ENCODE measurements at regions not wholly inside any gene's neighbourhood (a gene's known extent, or its start where the extent isn't known, plus 50 kb on each side); places are given as distances from the start of the nearest gene placed in this dataset.

- Histone ChIP-seq H3K4me1 (ENCODE audit: control insufficient read depth, insufficient read depth, low read length) (no peaks in the 10 kb centered on the region; the same call in 1 of the 2 replicates), H3K4me3 (ENCODE audit: low read length) (no peak overlapping the region), H3K27me3 (ENCODE audit: control insufficient read depth, insufficient read depth, low read length) (no peaks in the 10 kb centered on the region), H3K9me3 (ENCODE audit: control insufficient read depth, insufficient read depth, low read length) (no peaks in the 10 kb centered on the region), H3K27ac (ENCODE audit: low read length) (no peak overlapping the region), H3K36me3 (ENCODE audit: control insufficient read depth, insufficient read depth, low read length) (no peaks in the 10 kb centered on the region)
- no peak for DNase-seq (ENCODE audit: low read depth, low spot score)
- no CpG with 5 or more reads among the region's 3 CpGs for WGBS (ENCODE audit: insufficient coverage, insufficient read length)
Observed at GRCh38 chr5:68652534-68652965, 437.0 kb downstream of the PIK3R1 start.

GRCh38 chr5:68653471-68653870, 437.9 kb downstream of the PIK3R1 start:
- no peak for DNase-seq (ENCODE audit: low read depth, low spot score)
- no peak overlapping the region for H3K27ac ChIP-seq (ENCODE audit: low read length)
- H3K4me1 ChIP-seq (ENCODE audit: control insufficient read depth, insufficient read depth, low read length): no peaks in the 10 kb centered on the region; the same call in 1 of the 2 replicates
- no peaks in the 10 kb centered on the region for H3K27me3 ChIP-seq (ENCODE audit: control insufficient read depth, insufficient read depth, low read length)
- H3K4me3 ChIP-seq (ENCODE audit: low read length): no peak overlapping the region
- no peaks in the 10 kb centered on the region for H3K36me3 ChIP-seq (ENCODE audit: control insufficient read depth, insufficient read depth, low read length)
- no peaks in the 10 kb centered on the region for H3K9me3 ChIP-seq (ENCODE audit: control insufficient read depth, insufficient read depth, low read length)

- no CpG with 5 or more reads among the region's 5 CpGs for WGBS (ENCODE audit: insufficient coverage, insufficient read length)
- H3K4me3 ChIP-seq (ENCODE audit: low read length): no peak overlapping the region
- no peak overlapping the region for H3K27ac ChIP-seq (ENCODE audit: low read length)
- H3K4me1 ChIP-seq (ENCODE audit: control insufficient read depth, insufficient read depth, low read length): no peaks in the 10 kb centered on the region; the same call in 1 of the 2 replicates
- H3K36me3 ChIP-seq (ENCODE audit: control insufficient read depth, insufficient read depth, low read length): no peaks in the 10 kb centered on the region
- no peaks in the 10 kb centered on the region for H3K27me3 ChIP-seq (ENCODE audit: control insufficient read depth, insufficient read depth, low read length)
- H3K9me3 ChIP-seq (ENCODE audit: control insufficient read depth, insufficient read depth, low read length): no peaks in the 10 kb centered on the region
- no peak for DNase-seq (ENCODE audit: low read depth, low spot score)
Observed at GRCh38 chr5:68657055-68657961, 436.5 kb upstream of the SLC30A5 start.

- no CpG with 5 or more reads among the region's 4 CpGs for WGBS (ENCODE audit: insufficient coverage, insufficient read length)
- Histone ChIP-seq H3K9me3 (ENCODE audit: control insufficient read depth, insufficient read depth, low read length) (no peaks in the 10 kb centered on the region), H3K4me3 (ENCODE audit: low read length) (no peak overlapping the region), H3K27me3 (ENCODE audit: control insufficient read depth, insufficient read depth, low read length) (no peaks in the 10 kb centered on the region), H3K4me1 (ENCODE audit: control insufficient read depth, insufficient read depth, low read length) (no peaks in the 10 kb centered on the region; the same call in 1 of the 2 replicates), H3K27ac (ENCODE audit: low read length) (no peak overlapping the region), H3K36me3 (ENCODE audit: control insufficient read depth, insufficient read depth, low read length) (no peaks in the 10 kb centered on the region)
- DNase-seq (ENCODE audit: low read depth, low spot score): no peak
Observed at GRCh38 chr5:68658810-68659372, 434.9 kb upstream of the SLC30A5 start.

GRCh38 chr5:68659881-68660280, 433.9 kb upstream of the SLC30A5 start:
- Histone ChIP-seq H3K4me3 (ENCODE audit: low read length) (no peak overlapping the region), H3K9me3 (ENCODE audit: control insufficient read depth, insufficient read depth, low read length) (no peaks in the 10 kb centered on the region), H3K36me3 (ENCODE audit: control insufficient read depth, insufficient read depth, low read length) (no peaks in the 10 kb centered on the region), H3K4me1 (ENCODE audit: control insufficient read depth, insufficient read depth, low read length) (no peaks in the 10 kb centered on the region; the same call in 1 of the 2 replicates), H3K27me3 (ENCODE audit: control insufficient read depth, insufficient read depth, low read length) (no peaks in the 10 kb centered on the region), H3K27ac (ENCODE audit: low read length) (no peak overlapping the region)
- DNase-seq (ENCODE audit: low read depth, low spot score): no peak
- WGBS (ENCODE audit: insufficient coverage, insufficient read length): no CpG with 5 or more reads among the region's 3 CpGs

GRCh38 chr5:68661237-68661636, 432.6 kb upstream of the SLC30A5 start:
- Histone ChIP-seq H3K4me3 (ENCODE audit: low read length) (no peak overlapping the region), H3K27me3 (ENCODE audit: control insufficient read depth, insufficient read depth, low read length) (no peaks in the 10 kb centered on the region), H3K9me3 (ENCODE audit: control insufficient read depth, insufficient read depth, low read length) (no peaks in the 10 kb centered on the region), H3K36me3 (ENCODE audit: control insufficient read depth, insufficient read depth, low read length) (no peaks in the 10 kb centered on the region), H3K27ac (ENCODE audit: low read length) (no peak overlapping the region), H3K4me1 (ENCODE audit: control insufficient read depth, insufficient read depth, low read length) (no peaks in the 10 kb centered on the region; the same call in 1 of the 2 replicates)
- WGBS (ENCODE audit: insufficient coverage, insufficient read length): no CpG with 5 or more reads among the region's 2 CpGs
- DNase-seq (ENCODE audit: low read depth, low spot score): peak; percentile 33

- Histone ChIP-seq H3K4me3 (ENCODE audit: low read length) (no peak overlapping the region), H3K9me3 (ENCODE audit: control insufficient read depth, insufficient read depth, low read length) (no peaks in the 10 kb centered on the region), H3K4me1 (ENCODE audit: control insufficient read depth, insufficient read depth, low read length) (no peaks in the 10 kb centered on the region), H3K27ac (ENCODE audit: low read length) (no peak overlapping the region), H3K36me3 (ENCODE audit: control insufficient read depth, insufficient read depth, low read length) (no peaks in the 10 kb centered on the region), H3K27me3 (ENCODE audit: control insufficient read depth, insufficient read depth, low read length) (no peaks in the 10 kb centered on the region)
- no peak for DNase-seq (ENCODE audit: low read depth, low spot score)
Observed at GRCh38 chr5:68662804-68663307, 431.0 kb upstream of the SLC30A5 start.

GRCh38 chr5:68669864-68670575, 423.8 kb upstream of the SLC30A5 start:
- no peak for DNase-seq (ENCODE audit: low read depth, low spot score)
- no peaks in the 10 kb centered on the region for H3K27me3 ChIP-seq (ENCODE audit: control insufficient read depth, insufficient read depth, low read length)
- no CpG with 5 or more reads among the region's 8 CpGs for WGBS (ENCODE audit: insufficient coverage, insufficient read length)
- no peaks in the 10 kb centered on the region for H3K4me1 ChIP-seq (ENCODE audit: control insufficient read depth, insufficient read depth, low read length)
- no peak overlapping the region for H3K4me3 ChIP-seq (ENCODE audit: low read length)
- H3K27ac ChIP-seq (ENCODE audit: low read length): no peak overlapping the region
- no peaks in the 10 kb centered on the region for H3K36me3 ChIP-seq (ENCODE audit: control insufficient read depth, insufficient read depth, low read length)
- H3K9me3 ChIP-seq (ENCODE audit: control insufficient read depth, insufficient read depth, low read length): no peaks in the 10 kb centered on the region

- no CpG with 5 or more reads among the region's 8 CpGs for WGBS (ENCODE audit: insufficient coverage, insufficient read length)
- no peak overlapping the region for H3K4me3 ChIP-seq (ENCODE audit: low read length)
- no peak for DNase-seq (ENCODE audit: low read depth, low spot score)
- no peak overlapping the region for H3K27ac ChIP-seq (ENCODE audit: low read length)
- H3K4me1 ChIP-seq (ENCODE audit: control insufficient read depth, insufficient read depth, low read length): no peaks in the 10 kb centered on the region
- no peaks in the 10 kb centered on the region for H3K9me3 ChIP-seq (ENCODE audit: control insufficient read depth, insufficient read depth, low read length)
- H3K27me3 ChIP-seq (ENCODE audit: control insufficient read depth, insufficient read depth, low read length): no peaks in the 10 kb centered on the region
- no peaks in the 10 kb centered on the region for H3K36me3 ChIP-seq (ENCODE audit: control insufficient read depth, insufficient read depth, low read length)
Observed at GRCh38 chr5:68673106-68673822, 420.6 kb upstream of the SLC30A5 start.

- H3K9me3 ChIP-seq (ENCODE audit: control insufficient read depth, insufficient read depth, low read length): no peaks in the 10 kb centered on the region
- no peak overlapping the region for H3K4me3 ChIP-seq (ENCODE audit: low read length)
- no peak overlapping the region for H3K27ac ChIP-seq (ENCODE audit: low read length)
- no peaks in the 10 kb centered on the region for H3K36me3 ChIP-seq (ENCODE audit: control insufficient read depth, insufficient read depth, low read length)
- no peaks in the 10 kb centered on the region for H3K27me3 ChIP-seq (ENCODE audit: control insufficient read depth, insufficient read depth, low read length)
- H3K4me1 ChIP-seq (ENCODE audit: control insufficient read depth, insufficient read depth, low read length): no peaks in the 10 kb centered on the region
- no peak for DNase-seq (ENCODE audit: low read depth, low spot score)
- no CpG with 5 or more reads among the region's 6 CpGs for WGBS (ENCODE audit: insufficient coverage, insufficient read length)
Observed at GRCh38 chr5:68673823-68674180, 420.0 kb upstream of the SLC30A5 start.

Measured in iPS DF 6.9 (cell line).